Endothelial cell of umbilical vein (primary cell): ENCODE measurements at regions not wholly inside any gene's neighbourhood (a gene's known extent, or its start where the extent isn't known, plus 50 kb on each side); places are given as distances from the start of the nearest gene placed in this dataset.

Experiments used
- BruUV-seq: library from RNA; stranded (reverse); fragments of 400-500 nt; replicated peaks from 2 replicates; lab custom pipeline; 2021; lab: Mats Ljungman, UMichigan
- CTCF ChIA-PET: fragments of 300-600, 350-600 bp; sonication (Branson Sonifier 250); formaldehyde crosslinking; loops from one replicate; lab custom pipeline; 2021; ENCODE audit warnings: antibody characterized with exemption, inconsistent platforms; lab: Charles Lee
- POLR2A ChIA-PET: fragments of 300-600, 350-600 bp; sonication (Branson Sonifier 250); formaldehyde crosslinking; loops from one replicate; lab custom pipeline; 2021; ENCODE audit warnings: antibody characterized with exemption, inconsistent platforms; lab: Charles Lee
- DNase-seq: peaks from one replicate; pipeline ENCODE4 v3.0.0-alpha.2; 2011; ENCODE audit warnings: low read depth, low spot score
- FAIRE-seq: peaks from 2 replicates; lab custom pipeline; 2011; peaks lifted over from hg19 to GRCh38; lab: Jason Lieb, UNC
- H2AFZ ChIP-seq: 2 replicates; pipeline ENCODE4 v1.6.0; 2012; ENCODE audit warnings: low read depth, low read length, control low read depth, inconsistent platforms
- H3K27ac ChIP-seq: 2 replicates; pipeline ENCODE4 v1.5.1; 2011; ENCODE audit warnings: low read depth, mild to moderate bottlenecking, control low read depth, low read length, moderate library complexity; ENCODE audit not compliant: insufficient read depth
- H3K27me3 ChIP-seq, 2 experiments: 2 replicates each; pipeline versions ENCODE4 v1.6.0 to v1.6.1; 2011; ENCODE audit warnings: low read length in 2 of 2, mixed read lengths in 1 of 2; ENCODE audit not compliant: control insufficient read depth in 2 of 2, insufficient read depth in 2 of 2
- H3K36me3 ChIP-seq, 2 experiments: 2 replicates in 1 of 2; 3 replicates in 1 of 2; pipeline ENCODE4 v1.5.1; 2011; ENCODE audit warnings: low read length in 2 of 2, mild to moderate bottlenecking in 1 of 2, moderate library complexity in 1 of 2; ENCODE audit not compliant: control insufficient read depth in 2 of 2, insufficient read depth in 2 of 2; ENCODE audit errors: extremely low read depth in 1 of 2
- H3K4me1 ChIP-seq: 3 replicates; pipeline ENCODE4 v1.5.1; 2011; ENCODE audit warnings: mild to moderate bottlenecking, low read length; ENCODE audit not compliant: control insufficient read depth, insufficient read depth; ENCODE audit errors: extremely low read depth
- H3K4me2 ChIP-seq: 2 replicates; pipeline ENCODE4 v1.6.1; 2011; ENCODE audit warnings: low read length, control low read depth, mixed read lengths; ENCODE audit not compliant: insufficient read depth
- H3K4me3 ChIP-seq, 3 experiments: fragments of 200-600 bp in 1 of 3; sonication (generic), shearing (Covaris generic) in 1 of 3; replicated peaks in 1 of 3; 2 replicates each; pipeline ENCODE4 v1.5.1; 2011 to 2016; ENCODE audit warnings: control low read depth in 3 of 3, low read length in 3 of 3, mild to moderate bottlenecking in 2 of 3, inconsistent platforms in 1 of 3, low read depth in 1 of 3, moderate library complexity in 1 of 3; ENCODE audit not compliant: insufficient read depth in 1 of 3
- H3K79me2 ChIP-seq: 2 replicates; pipeline ENCODE4 v1.6.0; 2012; ENCODE audit warnings: low read length, inconsistent platforms; ENCODE audit not compliant: control insufficient read depth, insufficient read depth
- H3K9ac ChIP-seq: replicated peaks from 2 replicates; pipeline ENCODE3; 2011; ENCODE audit warnings: low read length, control low read depth; ENCODE audit not compliant: insufficient read depth; ENCODE audit errors: extremely low read depth
- H3K9me1 ChIP-seq: replicated peaks from 3 replicates; pipeline ENCODE4 v1.6.0; 2011; ENCODE audit warnings: mild to moderate bottlenecking, low read length; ENCODE audit not compliant: control insufficient read depth, insufficient read depth; ENCODE audit errors: extremely low read depth
- H3K9me3 ChIP-seq: replicated peaks from 2 replicates; pipeline ENCODE4 v1.5.1; 2012; ENCODE audit warnings: low read length, inconsistent platforms; ENCODE audit not compliant: control insufficient read depth, insufficient read depth
- H4K20me1 ChIP-seq: replicated peaks from 2 replicates; pipeline ENCODE3; 2011; ENCODE audit warnings: mild to moderate bottlenecking, low read length; ENCODE audit not compliant: control insufficient read depth, insufficient read depth; ENCODE audit errors: extremely low read depth
- CTCF ChIP-seq, 2 donors: IDR thresholded peaks; 1 replicate in 1 of 2; 2 replicates in 1 of 2; pipeline ENCODE4 v1.5.1; 2011; ENCODE audit warnings: low read length in 2 of 2, mild to moderate bottlenecking in 2 of 2, moderate library complexity in 2 of 2, control low read depth in 1 of 2, inconsistent platforms in 1 of 2, low read depth in 1 of 2; ENCODE audit not compliant: insufficient read depth in 1 of 2; ENCODE audit errors: extremely low read depth in 1 of 2
- EZH2 ChIP-seq: IDR thresholded peaks from 2 replicates; pipeline ENCODE4 v1.6.1; 2012; ENCODE audit warnings: borderline replicate concordance, low read depth, mild to moderate bottlenecking, moderate library complexity, low read length, inconsistent platforms; ENCODE audit not compliant: severe bottlenecking
- FOS ChIP-seq: IDR thresholded peaks from 2 replicates; pipeline ENCODE4 v1.6.1; 2011; ENCODE audit warnings: mild to moderate bottlenecking, low read length, moderate library complexity, borderline replicate concordance; ENCODE audit not compliant: insufficient read depth
- GATA2 ChIP-seq: IDR thresholded peaks from 2 replicates; pipeline ENCODE4 v1.7.0; 2011; ENCODE audit warnings: low read depth, mild to moderate bottlenecking, moderate library complexity, mixed read lengths, low read length; ENCODE audit not compliant: insufficient read length, insufficient read depth
- JUN ChIP-seq: IDR thresholded peaks from 2 replicates; pipeline ENCODE4 v1.6.1; 2011; ENCODE audit warnings: borderline replicate concordance, low read depth; ENCODE audit not compliant: insufficient read length, insufficient read depth
- MAX ChIP-seq: IDR thresholded peaks from 2 replicates; pipeline ENCODE4 v1.6.1; 2011; ENCODE audit not compliant: insufficient read depth, insufficient read length
- MYC ChIP-seq: IDR thresholded peaks from one replicate; pipeline ENCODE4 v1.6.1; 2011; ENCODE audit warnings: mild to moderate bottlenecking, low read depth, low read length
- POLR2A ChIP-seq: IDR thresholded peaks from 2 replicates; pipeline ENCODE4 v1.6.1; 2012; ENCODE audit warnings: low read depth, mild to moderate bottlenecking, control low read depth, low read length
- POLR2AphosphoS5 ChIP-seq: IDR thresholded peaks from 2 replicates; pipeline ENCODE4 v1.6.1; 2012; ENCODE audit warnings: low read depth, mild to moderate bottlenecking, control low read depth, low read length, moderate library complexity; ENCODE audit not compliant: insufficient read depth
- dilution Hi-C: fragments of 300-500 bp; cut with MboI; formaldehyde crosslinking; loops from one replicate; pipeline ENCODE4 v1.15.0; 2019; ENCODE audit warnings: low sequenced_read_pairs; ENCODE audit not compliant: extremely low pct_ligation_motif_present
- intact Hi-C: fragments of 100-400 bp; cut with micrococcal nuclease; formaldehyde crosslinking; loops from one replicate; pipeline ENCODE4 v1.10.0; 2022

- CTCF ChIA-PET, result no interaction called here
- H3K27ac ChIP-seq, result no peak overlapping the region
- H2AFZ ChIP-seq, result no peak overlapping the region
- no peaks in the 10 kb centered on the region for H4K20me1 ChIP-seq
- intact Hi-C loops (no loop called here), dilution Hi-C loops (no loop called here)
- no peak overlapping the region for H3K4me3 ChIP-seq
- TF ChIP-seq JUN, result no peak
- no peak for TF ChIP-seq POLR2AphosphoS5
- no peak for TF ChIP-seq MYC
- TF ChIP-seq EZH2, result no peak
- no peak for TF ChIP-seq MAX
- TF ChIP-seq CTCF (IDR thresholded peaks at IDR 0.05; ENCODE audit: extremely low read depth in 1 of 2, insufficient read depth in 1 of 2, low read depth in 1 of 2, low read length in 2 of 2), result no peak
- no peak for TF ChIP-seq FOS
- no peak for TF ChIP-seq GATA2
- TF ChIP-seq POLR2A, result no peak
- no peaks in the 10 kb centered on the region for H3K4me1 ChIP-seq
- FAIRE-seq, result no peak
- no peak for DNase-seq
- H3K36me3 ChIP-seq, result no peaks in the 10 kb centered on the region
- H3K4me2 ChIP-seq, result no peak overlapping the region
- no peaks in the 10 kb centered on the region for H3K79me2 ChIP-seq
- no peaks in the 10 kb centered on the region for H3K9me1 ChIP-seq
- H3K9me3 ChIP-seq, result peaks cover 2% of the 10 kb centered on the region
- POLR2A ChIA-PET, result no interaction called here
- BruUV-seq, result no TSS peak
- H3K9ac ChIP-seq, result no peak overlapping the region
- H3K27me3 ChIP-seq, result no peaks in the 10 kb centered on the region
Observed at GRCh38 chr11:131203040-131203439, 167.4 kb upstream of the NTM start.
